Mucosa of descending colon (tissue), 3 donors: ENCODE measurements at regions not wholly inside any gene's neighbourhood (a gene's known extent, or its start where the extent isn't known, plus 50 kb on each side); places are given as distances from the start of the nearest gene placed in this dataset.

Source experiments
- ATAC-seq: fragments of 200-7000 bp; cut with Tn5 transposase; one replicate; pipeline ENCODE4 v1.9.1; 2020; ENCODE audit warnings: mild to moderate bottlenecking, moderate library complexity
- DNase-seq, 3 donors: peaks; one replicate each; pipeline ENCODE4 v3.0.0-alpha.2; 2020
- H3K36me3 ChIP-seq: fragments of 200-600 bp; one replicate; pipeline ENCODE4 v1.8.0; 2021; ENCODE audit warnings: low read depth, mild to moderate bottlenecking
- H3K4me1 ChIP-seq: fragments of 200-600 bp; one replicate; pipeline ENCODE4 v1.8.0; 2021; ENCODE audit warnings: low read depth, mild to moderate bottlenecking
- H3K4me3 ChIP-seq: fragments of 200-600 bp; one replicate; pipeline ENCODE4 v1.8.0; 2021; ENCODE audit warnings: mild to moderate bottlenecking
- H3K9me3 ChIP-seq: fragments of 200-600 bp; one replicate; pipeline ENCODE4 v1.8.0; 2021; ENCODE audit warnings: mild to moderate bottlenecking
- CTCF ChIP-seq: fragments of 200-600 bp; IDR thresholded peaks from one replicate; pipeline ENCODE4 v1.8.0; 2022; ENCODE audit warnings: antibody characterized with exemption, mild to moderate bottlenecking
- intact Hi-C, 2 donors: fragments of 100-400 bp; cut with DNase I in 1 of 2; cut with micrococcal nuclease in 1 of 2; formaldehyde crosslinking; loops; one replicate each; pipeline versions ENCODE4 v1.11.0 to v1.11.1; 2022; cut with DNase I, micrococcal nuclease
- donor health status: DM: no; HTN: no; CAD: no; lungs with moderate emphysema.
- donor health status: DM: no; HTN: no; CAD: no.
- donor health status: DM: no; HTN: yes; CAD: no.

DNA sequence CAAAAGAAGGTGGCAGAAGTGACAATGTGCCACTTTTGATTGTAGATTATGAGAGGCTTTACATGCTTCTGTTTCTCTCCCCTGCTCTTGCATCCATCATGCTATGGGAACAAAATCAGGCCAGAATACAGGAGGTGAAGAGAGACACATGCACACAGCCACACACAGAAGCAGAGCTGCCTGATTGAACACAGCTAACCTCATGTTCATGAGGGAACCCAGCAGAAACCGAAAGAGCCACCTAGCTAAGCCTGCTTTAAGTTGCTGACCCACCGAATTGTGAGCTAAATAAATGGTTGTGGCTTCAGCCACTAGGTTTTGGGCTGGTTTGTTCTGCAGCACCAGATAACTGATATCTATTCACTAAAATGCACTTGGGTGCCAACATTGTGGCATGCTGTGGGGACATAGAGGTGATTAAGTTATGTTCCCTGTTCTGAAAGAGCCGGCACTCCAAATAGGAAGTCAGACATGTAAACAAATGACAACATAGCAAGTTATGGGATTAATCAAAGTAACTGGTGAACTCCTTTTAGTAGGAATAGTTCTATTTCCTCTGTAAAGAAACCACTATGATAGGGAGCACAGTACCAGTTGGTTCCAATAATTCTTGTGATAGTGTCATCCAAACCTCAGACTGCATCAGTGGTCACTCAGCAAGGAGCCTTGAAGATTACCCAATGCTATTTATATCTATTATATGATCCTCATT, 93.6 kb upstream of the TNC start:
- H3K4me3 ChIP-seq, result no peak overlapping the region
- no peak for TF ChIP-seq CTCF
- ATAC-seq (no peak), DNase-seq (no peak)
- intact Hi-C loops, result no loop called here
- H3K4me1 ChIP-seq, result no peaks in the 10 kb centered on the region
- H3K36me3 ChIP-seq, result no peaks in the 10 kb centered on the region
- no peaks in the 10 kb centered on the region for H3K9me3 ChIP-seq

DNA sequence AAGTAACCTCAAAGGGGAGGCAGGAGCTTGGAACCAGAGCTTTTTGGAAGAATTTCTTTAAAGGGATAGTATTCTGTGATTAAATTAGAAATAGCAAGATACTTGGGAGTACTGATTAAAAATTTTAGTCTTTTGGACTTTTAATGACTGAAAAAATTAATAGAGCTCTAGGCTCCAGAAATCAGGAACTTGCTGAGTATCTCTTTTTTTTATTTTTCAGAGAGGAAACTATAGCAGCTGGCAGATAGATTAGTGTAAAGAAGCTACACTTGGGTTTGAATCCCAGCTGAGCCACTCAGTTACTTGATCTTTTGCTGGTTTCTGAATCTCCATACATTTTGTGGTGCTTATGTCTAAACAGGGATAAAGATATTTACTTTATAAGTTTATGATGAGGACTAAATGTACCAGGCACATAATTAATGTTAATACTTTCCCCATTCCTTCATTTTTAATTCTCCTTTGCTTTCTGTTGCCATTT, 94.2 kb upstream of the TNC start:
- ATAC-seq (no peak), DNase-seq (no peak)
- no peak for TF ChIP-seq CTCF
- H3K4me1 ChIP-seq, result no peaks in the 10 kb centered on the region
- H3K4me3 ChIP-seq, result no peak overlapping the region
- no peaks in the 10 kb centered on the region for H3K36me3 ChIP-seq
- intact Hi-C loops, result no loop called here
- H3K9me3 ChIP-seq, result no peaks in the 10 kb centered on the region

DNA sequence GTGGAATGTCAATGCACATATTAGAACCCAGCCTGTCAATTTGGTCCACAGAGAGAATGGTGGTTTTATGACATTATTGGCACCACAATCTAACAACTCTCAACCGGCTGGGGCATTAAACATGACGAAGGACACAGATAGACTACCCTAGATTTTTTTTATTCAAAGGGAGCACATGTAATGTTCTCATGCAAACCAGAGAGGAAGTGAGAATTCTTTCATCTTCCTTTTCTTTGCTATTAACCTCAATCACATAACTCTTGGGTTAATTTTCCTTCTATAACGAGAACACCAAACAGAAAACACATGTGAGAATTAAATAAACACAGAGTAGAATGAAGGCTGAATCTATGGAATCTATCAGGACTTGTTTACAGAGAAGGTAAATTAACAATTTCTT, 94.9 kb upstream of the TNC start:
- DNase-seq (no peak), ATAC-seq (no peak)
- intact Hi-C loops, result no loop called here
- Histone ChIP-seq H3K4me1 (no peaks in the 10 kb centered on the region), H3K9me3 (no peaks in the 10 kb centered on the region), H3K4me3 (no peak overlapping the region), H3K36me3 (no peaks in the 10 kb centered on the region)
- TF ChIP-seq CTCF, result no peak

DNA sequence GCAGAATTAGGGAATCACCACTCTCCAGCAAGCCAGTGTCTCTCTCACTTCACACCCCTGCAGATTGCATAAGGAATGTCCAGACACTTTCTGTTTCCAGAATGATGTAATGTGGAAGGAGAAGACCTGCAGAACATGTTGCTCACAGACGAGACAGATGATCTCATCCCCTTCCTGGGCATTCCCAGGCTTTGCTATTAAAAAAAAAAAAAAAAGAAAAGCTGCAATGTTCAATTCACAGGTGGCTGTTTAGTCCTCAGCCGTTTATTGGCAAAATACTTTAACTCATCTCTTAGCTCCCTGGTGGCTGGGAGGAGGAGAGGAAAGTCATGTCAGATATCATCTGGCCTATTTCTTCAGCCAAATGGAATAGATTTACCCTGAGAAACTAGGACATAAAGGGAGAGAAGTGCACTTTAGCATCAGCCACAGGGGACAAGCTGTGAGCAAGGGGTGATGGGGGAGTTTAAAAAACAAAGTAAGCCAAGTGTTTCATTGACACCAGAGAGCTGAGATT, 95.9 kb upstream of the TNC start:
- no peaks in the 10 kb centered on the region for H3K36me3 ChIP-seq
- ATAC-seq, result peak; percentile 41
- no peak overlapping the region for H3K4me3 ChIP-seq
- intact Hi-C loops, result no loop called here
- H3K9me3 ChIP-seq, result no peaks in the 10 kb centered on the region
- no peak for TF ChIP-seq CTCF
- no peaks in the 10 kb centered on the region for H3K4me1 ChIP-seq
- no peak for DNase-seq

DNA sequence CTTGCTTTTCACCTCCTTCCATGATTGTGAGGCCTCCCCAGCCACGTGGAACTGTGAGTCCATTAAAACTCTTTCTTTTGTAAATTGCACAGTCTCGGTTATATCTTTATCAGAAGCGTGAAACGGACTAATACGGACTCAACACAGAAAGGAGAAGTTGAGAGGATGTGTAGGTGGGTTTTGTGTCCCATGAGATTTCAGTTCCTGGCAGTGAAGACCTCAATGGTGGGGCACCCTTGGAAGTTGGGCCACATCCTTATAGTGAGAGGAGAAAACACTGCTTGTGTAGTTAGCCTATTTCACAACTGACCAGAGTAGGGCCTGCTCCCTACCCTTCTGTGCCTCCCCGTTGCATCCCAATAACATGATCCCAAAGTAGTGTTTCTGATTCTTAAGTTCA, 98.9 kb upstream of the TNC start:
- TF ChIP-seq CTCF, result no peak
- intact Hi-C loops, result no loop called here
- ATAC-seq, result no peak

More for the DNA sequence above, 98.9 kb upstream of the TNC start:
- no peak for DNase-seq
- no peaks in the 10 kb centered on the region for H3K36me3 ChIP-seq
- H3K9me3 ChIP-seq, result no peaks in the 10 kb centered on the region
- no peaks in the 10 kb centered on the region for H3K4me1 ChIP-seq
- no peak overlapping the region for H3K4me3 ChIP-seq
